NCI-H2081 (cell line): ENCODE measurements at regions not wholly inside any gene's neighbourhood (a gene's known extent, or its start where the extent isn't known, plus 50 kb on each side); places are given as distances from the start of the nearest gene placed in this dataset.
"Not testable (repeated sequence)": the region's sequence is repeated elsewhere in the genome, so short reads cannot be mapped to it uniquely, and the experiment has no call there.

ENCODE experiments used
- DNase-seq, 2 experiments: peaks; one replicate each; lab custom pipeline; 2025; lab: John Stamatoyannopoulos, UW

GRCh38 chr21:19522381-19522780 lies 1118.8 kb upstream of the TMPRSS15 start:
- no peak for DNase-seq

GRCh38 chr21:19523061-19523460 lies 1119.5 kb upstream of the TMPRSS15 start:
- no peak for DNase-seq

GRCh38 chr21:19523746-19524145 lies 1120.2 kb upstream of the TMPRSS15 start:
- no peak for DNase-seq

- DNase-seq: no peak
These were observed 1125.4 kb upstream of the TMPRSS15 start for GRCh38 chr21:19529031-19529430.

- no peak for DNase-seq
These were observed 1131.8 kb upstream of the TMPRSS15 start for GRCh38 chr21:19535356-19535755.

- DNase-seq: no peak
These were observed 1133.5 kb upstream of the TMPRSS15 start for GRCh38 chr21:19537116-19537515.

GRCh38 chr21:19540287-19540686 lies 1136.7 kb upstream of the TMPRSS15 start:
- no peak for DNase-seq

GRCh38 chr21:19541602-19542001 lies 1138.0 kb upstream of the TMPRSS15 start:
- DNase-seq: peak in 1 of 2 experiments; percentile 2

- DNase-seq: not testable (repeated sequence)
These were observed 1140.9 kb upstream of the TMPRSS15 start for GRCh38 chr21:19544493-19544892.

GRCh38 chr21:19547951-19548840 lies 1144.6 kb upstream of the TMPRSS15 start:
- peak in 1 of 2 experiments; percentile 34 for DNase-seq

GRCh38 chr21:19553919-19554615 lies 1150.5 kb upstream of the TMPRSS15 start:
- peak; percentile 14 to 65 for DNase-seq

GRCh38 chr21:19557046-19557445 lies 1153.5 kb upstream of the TMPRSS15 start:
- DNase-seq: no peak

GRCh38 chr21:19557488-19557887 lies 1153.9 kb upstream of the TMPRSS15 start:
- no peak for DNase-seq

- DNase-seq: no peak
These were observed 1162.0 kb upstream of the TMPRSS15 start for GRCh38 chr21:19565587-19565986.

GRCh38 chr21:19566975-19567374 lies 1163.4 kb upstream of the TMPRSS15 start:
- DNase-seq: no peak

GRCh38 chr21:19577381-19577780 lies 1173.8 kb upstream of the TMPRSS15 start:
- DNase-seq: no peak

- DNase-seq: no peak
These were observed 1186.5 kb upstream of the TMPRSS15 start for GRCh38 chr21:19590044-19590443.

- peak in 1 of 2 experiments; percentile 12 for DNase-seq
These were observed 1199.5 kb upstream of the TMPRSS15 start for GRCh38 chr21:19603011-19603593.

- DNase-seq: peak; percentile 59 to 86
These were observed 1204.6 kb upstream of the TMPRSS15 start for GRCh38 chr21:19608101-19608621.

- no peak for DNase-seq
These were observed 1206.0 kb upstream of the TMPRSS15 start for GRCh38 chr21:19609611-19610010.

- DNase-seq: no peak
These were observed 1218.4 kb upstream of the TMPRSS15 start for GRCh38 chr21:19621837-19622496.

GRCh38 chr21:19640964-19641363 lies 1237.4 kb upstream of the TMPRSS15 start:
- no peak for DNase-seq
